GM18499 (cell line): ENCODE measurements at regions not wholly inside any gene's neighbourhood (a gene's known extent, or its start where the extent isn't known, plus 50 kb on each side); places are given as distances from the start of the nearest gene placed in this dataset.

Source experiments
- ATAC-seq: cut with Tn5 transposase; IDR thresholded peaks from one replicate; pipeline ENCODE4 v1.9.1; 2021; ENCODE audit warnings: moderate number of reproducible peaks; ENCODE audit not compliant: insufficient read depth, unreplicated experiment

DNA sequence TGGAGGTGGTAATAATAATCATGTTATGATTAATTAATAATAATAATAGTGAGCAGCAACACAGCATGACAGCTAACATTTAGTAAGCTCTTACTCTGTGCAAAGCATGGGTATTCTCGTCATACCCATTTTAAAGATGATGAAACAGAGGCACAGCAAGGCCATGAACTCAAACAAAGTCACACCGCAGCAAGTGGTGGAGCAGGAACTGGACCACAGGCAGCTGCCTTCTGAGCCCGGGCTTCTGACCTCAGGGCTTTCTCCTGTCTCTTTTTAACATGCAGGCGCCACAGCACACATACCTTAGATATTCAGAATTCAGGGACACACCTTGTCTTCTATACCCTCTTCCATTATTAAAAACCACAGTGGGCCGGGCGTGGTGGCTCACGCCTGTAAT is 50.7 kb upstream of the SPATA12 start:
- no peak for ATAC-seq

DNA sequence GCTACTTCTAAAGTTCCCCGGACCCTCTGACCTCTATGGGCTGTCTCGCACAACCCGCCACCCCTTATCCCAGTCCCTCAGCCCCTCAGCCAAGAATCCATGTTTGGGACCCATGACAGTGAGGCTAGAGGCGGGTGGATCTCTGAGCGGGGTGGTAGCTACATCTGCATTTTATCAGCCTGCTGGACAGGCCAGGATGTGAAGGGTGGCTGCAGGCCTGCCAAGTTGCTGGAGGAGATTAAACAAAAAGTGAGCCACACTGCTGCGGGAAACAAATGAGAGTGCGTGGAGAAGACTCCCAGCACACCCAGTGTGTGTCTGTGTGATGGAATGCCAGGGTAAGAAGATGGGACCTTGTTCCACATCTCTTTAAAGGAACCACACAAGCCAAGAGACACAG is 51.1 kb upstream of the SPATA12 start:
- ATAC-seq, result no peak

DNA sequence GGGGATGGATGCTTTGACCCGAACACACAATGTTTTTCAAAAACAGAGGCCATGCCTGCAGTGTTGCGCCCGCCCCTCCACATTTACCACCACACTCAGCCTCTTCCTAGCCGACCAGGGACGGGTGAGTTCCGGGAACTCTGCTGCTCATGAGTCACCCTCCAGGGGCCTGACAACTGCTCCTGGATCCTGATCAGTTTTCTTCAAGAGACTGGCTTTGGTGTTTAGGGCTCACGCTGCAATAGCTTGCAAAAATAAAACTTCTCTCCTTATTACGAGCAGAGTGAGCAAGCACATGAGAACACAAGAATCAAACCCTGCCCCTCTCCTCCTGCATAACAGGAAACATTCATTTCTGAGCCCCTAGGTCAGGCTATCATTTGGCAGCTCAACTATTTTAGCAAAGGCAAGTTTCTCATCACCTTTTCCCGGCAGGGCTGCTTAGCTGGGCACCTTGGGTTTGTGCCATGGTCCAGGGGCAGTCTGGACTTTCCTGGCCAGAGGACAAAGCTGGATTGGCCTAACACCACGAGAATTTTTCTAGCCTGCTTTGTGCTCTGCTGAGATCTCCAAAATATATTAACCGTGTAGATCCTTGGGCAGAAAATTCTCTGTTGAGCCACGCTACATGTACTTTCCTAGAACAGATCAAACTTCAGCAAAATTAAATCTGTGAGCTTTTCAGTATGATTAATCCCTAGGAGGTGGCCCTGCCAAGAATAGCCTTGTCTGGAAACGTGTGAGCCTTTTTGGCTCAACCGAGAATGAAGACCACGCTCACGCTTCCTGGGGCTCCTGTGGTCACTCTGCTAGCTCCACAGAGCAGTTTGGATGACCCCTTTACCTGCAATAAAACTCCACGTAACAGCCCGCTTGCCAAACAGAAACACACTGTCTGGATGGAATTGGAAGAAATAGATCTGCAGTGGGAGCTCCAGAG is 52.7 kb upstream of the SPATA12 start:
- no peak for ATAC-seq

DNA sequence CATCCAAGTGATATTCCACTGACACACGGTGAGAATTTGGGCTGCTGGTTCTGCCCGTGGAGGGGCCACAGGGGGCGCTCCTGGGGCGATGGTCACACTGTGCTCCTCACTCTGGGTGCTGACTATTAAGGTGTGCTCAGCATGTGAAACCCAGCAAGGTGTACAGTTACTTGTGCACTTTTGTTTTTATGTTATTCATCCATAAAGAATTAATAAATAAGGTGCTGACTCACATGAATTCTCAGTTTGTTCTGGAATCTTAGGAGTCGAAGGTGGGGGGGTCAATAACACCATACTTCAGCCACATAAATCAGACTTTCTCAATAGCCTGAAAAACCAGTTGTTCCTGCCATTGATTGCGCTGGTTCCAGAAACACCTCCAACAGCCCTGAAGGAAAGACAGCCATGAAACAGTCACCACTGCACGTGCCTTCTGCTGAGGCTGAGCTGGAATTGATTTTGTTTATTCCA is 53.5 kb upstream of the SPATA12 start:
- ATAC-seq, result no peak

DNA sequence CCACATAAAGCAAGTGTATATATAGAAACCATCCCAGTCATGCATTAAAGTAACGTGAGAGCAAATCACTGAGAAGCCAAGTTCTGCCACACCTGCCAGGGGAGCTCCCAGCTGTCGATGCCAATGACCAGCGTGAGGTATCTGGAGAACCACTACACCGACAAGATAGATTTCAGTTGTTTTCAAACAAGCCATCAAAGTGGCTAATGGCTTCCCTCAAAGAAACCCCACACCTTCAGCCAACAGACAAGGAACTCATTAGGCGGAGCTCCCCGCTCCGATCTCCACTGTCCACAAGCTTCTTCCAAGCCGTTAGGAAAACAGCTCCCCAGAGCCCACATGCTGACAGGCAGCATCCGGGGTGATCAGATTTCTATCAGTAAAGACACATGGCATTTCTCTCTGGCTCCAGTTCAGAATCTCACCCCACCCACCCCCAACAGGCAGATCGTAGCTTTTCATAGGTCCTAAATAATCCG is 54.2 kb upstream of the SPATA12 start:
- no peak for ATAC-seq

DNA sequence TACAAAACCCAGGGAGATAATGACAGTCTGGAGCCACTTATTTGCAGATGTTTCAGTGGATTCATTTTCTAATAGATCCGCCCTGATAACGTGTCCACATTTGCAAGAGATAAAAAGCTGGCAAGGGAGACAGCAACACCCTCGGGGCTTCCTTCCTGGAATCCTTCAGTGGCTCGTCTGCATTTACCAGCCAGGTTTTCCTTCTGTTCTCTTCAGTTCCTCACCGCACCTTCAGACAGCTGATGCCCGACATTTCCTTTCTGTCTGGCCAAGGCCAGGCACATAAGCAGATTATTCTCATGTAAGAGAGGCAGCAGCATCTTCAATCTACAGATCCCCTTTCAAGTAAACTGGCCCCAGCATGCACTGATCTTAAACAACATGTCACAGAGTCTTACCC is 56.2 kb upstream of the SPATA12 start:
- ATAC-seq, result no peak

DNA sequence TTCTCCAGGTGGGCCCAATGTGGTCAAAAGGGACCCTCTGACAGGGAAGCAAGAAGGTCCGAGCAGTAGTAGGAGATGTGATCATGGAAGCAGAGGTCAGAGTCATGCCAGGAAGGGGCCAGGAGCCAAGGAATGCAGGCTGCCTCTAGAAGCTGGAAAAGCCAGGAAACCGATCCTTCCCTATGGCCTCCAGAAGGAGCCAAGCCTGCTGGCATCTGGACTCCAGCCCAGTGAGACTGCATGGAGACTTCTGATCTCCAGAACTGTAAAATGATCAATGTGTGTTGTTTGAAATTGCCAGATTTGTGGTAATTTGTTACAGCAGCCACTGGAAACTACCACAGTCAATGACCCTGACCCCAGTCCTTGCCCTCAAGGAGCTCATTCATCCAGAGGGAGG is 56.8 kb upstream of the SPATA12 start:
- ATAC-seq, result no peak

DNA sequence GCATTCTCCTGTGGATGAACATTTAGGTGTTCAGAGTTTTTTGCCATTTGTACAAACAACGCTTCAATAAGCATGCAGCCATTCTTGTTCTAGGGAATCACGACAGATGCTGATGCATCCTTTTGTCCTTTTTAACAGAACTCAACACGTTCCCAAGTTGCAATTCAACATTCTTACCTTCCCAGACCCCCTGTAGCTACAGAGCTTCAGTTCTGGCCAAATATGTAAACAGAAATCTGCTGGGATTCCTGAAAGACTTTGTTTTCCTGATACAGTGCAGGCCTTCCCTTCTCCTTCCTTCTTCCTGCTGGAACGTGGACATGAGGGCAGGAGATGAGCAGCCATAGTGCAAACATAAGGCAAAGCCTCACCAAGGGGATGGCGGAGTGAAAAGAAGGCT is 59.1 kb upstream of the SPATA12 start:
- ATAC-seq, result no peak

DNA sequence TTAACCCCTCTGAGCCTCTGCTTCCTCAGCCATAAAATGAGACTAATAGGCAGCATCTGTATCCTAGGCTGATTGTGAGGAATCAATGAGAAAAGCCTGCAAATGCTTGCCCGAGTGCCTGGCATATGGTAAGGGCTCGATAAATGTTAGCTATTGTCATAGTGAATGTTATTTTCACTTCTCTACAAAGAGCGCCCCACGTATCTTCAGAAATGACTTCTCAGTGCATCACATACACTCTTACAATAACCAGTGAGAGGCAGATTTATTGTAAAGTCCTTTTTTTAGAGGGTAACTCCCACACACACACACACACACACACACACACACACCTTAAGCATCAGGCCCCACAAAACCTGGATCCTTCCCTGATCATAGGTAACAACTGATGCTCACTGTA is 60.5 kb upstream of the SPATA12 start:
- no peak for ATAC-seq

DNA sequence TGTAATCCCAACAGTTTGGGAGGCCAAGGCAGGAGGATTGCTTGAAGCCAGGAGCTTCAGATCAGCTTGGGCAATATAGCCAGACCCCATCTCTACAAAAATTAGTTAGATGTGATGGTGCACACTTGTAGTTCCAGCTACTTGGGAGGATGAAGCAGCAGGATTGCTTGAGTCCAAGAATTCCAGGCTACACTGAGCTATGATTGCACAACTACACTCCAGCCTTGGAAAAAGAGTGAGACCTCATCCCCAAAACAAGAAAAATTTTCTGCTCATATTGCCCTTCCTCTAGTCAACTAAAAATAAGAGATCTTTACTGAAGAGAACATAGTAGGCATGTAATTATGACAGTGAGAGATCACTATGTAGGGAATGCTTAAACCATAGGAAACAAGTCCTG is 60.9 kb upstream of the SPATA12 start:
- ATAC-seq, result no peak

DNA sequence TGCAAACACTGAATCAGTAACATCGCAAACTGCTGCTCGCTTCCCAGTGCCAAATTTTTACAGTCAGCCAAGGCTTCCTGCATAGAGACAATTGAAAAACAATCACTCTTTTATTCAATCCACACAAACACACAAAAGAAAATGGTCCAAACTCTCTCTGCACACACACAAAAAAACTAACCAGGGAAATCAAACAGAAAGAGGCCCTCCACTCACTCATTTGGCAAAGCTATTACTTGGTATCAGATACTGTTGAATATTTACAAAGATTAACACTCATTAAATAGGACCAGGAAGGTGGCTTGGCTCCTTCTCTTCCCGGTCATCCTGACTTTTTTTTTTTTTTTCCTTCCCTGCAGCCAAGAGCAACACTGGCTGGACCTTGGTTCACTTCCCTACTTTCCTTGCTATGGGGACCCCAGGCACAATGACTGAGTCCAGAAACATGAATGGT is 62.4 kb upstream of the SPATA12 start:
- no peak for ATAC-seq

DNA sequence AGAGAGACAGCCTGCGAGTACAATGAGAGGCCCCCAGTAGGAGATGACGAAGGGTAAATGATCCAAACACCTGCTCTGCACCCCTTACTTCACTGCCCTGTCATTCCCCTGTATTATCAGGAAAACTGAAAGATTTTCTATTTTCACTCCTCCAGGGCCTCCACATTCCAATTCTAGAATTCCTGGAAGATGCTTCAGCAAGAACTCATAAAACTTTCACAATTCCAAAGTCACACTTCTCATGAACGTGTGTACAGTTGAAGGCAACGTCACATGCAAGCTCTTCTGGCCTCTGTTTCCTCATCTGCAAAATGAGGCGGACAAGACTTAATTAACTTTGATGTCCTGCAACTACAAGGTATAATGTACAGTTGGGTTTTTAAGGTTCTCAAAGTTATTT is 62.8 kb upstream of the SPATA12 start:
- no peak for ATAC-seq

DNA sequence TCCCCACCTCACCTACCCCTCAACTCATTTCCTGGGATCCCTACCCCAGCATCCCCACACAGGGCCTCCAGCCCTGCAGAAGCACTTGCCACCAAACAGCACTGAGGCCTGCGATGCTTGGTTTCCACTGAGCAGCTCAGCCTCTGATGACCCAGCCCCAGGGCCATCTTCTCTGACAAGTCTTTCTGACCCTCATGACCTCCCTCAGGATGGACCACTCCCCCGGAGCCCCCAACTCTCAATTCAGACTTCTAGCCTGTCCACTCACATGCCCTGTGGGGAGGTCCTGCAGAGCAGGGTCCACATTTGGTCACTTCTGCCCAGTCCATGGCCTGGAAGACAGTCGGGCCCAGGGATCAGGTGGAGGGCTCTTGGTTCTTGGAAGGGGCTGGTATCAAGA is 63.4 kb upstream of the SPATA12 start:
- ATAC-seq, result no peak

DNA sequence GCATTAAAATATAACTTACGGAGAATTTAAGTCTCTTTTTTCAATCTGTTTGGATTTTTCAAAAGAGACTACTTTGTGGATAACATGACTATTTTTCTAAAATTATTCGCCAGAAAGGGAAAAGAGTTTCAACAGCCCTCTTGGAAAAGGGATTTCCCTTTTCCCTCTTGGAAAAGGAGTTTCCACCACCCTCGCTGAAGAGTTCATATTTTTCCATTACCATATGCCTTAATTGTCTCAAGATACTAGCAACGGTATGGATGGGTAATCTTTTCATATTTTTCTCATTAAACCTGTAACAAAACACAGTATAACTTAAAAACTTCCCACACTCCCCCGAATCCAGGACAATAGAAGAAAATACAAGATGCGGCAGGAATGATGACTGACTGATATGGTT is 66.1 kb upstream of the SPATA12 start:
- no peak for ATAC-seq

DNA sequence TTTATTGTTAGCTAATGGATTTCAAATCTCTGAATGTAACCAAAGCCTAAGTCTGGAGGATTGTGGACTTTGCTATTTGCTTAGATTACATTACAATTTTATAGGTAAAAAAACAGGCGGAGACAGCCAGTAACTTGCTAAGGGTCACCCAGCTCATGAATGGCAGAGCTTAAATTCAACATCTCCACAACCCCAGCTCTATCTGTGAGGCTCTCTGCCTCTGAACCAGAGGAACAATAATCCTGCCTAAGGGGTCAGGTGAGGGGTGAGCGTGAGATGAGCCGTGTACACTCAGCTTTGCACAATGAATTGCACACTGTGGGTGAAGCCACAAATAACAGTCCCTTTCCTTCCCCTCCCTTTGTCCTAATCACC is 69.8 kb upstream of the SPATA12 start:
- ATAC-seq, result no peak

DNA sequence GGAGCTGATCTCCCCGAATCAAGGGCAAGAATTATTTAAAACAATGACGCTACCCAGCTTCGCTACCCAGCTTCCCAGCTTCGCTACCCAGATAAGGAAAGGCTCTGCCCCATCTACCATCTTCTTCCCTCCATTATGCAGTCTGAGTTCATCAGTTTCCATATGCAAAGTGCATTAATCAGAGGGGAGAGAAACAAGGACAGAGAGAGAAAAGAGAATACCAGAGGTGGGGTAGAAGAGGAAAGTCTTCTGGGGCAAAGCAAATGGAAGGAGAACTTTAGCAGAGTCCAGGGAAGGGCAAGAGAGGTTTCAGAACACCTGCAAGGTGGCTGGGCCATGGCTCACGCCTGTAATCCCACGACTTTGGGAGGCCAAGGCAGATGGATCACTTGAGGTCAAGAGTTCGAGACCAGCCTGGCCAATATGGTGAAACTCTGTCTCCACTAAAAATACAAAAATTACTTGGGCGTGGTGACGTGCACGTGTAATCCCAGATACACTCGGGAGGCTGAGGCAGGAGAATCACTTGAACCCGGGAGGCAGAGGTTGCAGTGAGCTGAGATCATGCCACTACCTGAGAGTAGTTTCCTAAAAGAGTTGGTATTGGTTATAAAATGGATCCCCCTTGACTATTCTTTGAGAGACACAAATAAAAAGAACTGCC is 70.4 kb upstream of the SPATA12 start:
- no peak for ATAC-seq

DNA sequence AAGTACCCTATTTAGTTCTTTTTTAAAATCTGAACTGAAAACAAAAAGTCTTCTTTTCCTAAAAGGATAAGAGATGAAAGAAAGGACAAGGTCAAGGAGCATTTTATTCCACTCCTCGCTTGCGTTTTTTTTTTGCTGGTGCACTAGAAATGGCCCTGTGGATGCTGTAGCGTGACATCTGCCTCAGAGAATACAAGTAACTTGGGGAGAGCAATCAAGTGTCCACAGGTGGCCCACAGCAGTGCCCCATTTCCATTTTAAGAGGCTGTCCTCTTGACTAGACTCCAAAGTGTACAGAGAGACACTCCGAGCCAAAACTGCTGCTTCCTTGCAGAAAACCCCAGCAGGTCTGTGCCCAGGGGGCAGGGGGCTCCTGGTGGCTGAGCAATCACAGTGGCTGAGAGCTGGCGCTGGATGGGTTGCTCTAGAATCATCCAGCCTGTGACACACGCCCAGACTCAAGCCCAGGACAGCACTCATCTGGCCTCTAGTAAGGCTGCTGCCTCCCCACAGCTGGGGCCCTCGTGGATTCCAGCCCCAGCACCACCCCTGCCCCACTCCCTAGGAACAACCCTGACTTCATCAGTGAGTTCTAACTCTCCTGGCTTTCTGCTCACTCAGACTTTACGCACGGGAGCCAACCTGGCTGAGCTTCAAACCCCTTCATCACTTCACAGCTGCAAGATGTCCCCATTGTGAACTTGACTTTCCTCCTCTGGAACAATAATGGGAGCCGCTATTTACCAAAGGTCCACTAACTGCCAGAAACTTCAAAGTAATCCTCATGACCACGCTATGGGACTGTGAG is 71.1 kb upstream of the SPATA12 start:
- ATAC-seq, result no peak

DNA sequence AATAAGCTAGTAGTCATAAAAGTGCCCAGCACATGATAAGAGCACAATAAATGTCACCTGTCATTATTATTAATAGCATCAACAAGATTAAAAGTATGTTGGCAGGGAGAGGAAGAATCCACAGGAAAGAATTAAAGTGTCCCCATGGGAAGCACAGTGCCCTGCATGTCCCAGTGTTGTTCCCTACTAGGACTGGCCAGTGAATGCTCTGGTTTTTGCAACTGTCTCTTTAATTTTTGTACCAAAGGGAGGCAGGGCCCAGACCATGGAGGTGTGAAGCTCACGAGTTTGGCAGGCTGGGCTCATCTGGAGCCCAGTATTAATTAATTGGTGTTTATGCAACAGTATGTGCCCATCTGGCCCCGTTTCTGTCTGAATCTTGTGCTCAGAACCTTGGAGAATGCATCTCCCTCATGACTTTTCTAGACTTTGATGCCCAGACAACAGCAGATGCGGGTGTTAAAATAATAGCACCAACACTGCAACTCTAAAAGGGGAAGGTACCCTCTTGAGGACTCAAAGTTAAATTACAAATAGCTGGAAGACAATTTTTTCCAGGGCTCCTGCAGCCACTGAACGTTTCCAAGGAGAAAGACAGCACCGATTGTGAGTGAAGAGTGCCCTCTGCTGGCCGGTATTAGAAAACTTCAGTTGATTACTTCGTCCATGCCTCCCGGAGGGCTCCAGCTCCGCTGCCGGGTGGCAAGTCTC is 71.9 kb upstream of the SPATA12 start:
- no peak for ATAC-seq

DNA sequence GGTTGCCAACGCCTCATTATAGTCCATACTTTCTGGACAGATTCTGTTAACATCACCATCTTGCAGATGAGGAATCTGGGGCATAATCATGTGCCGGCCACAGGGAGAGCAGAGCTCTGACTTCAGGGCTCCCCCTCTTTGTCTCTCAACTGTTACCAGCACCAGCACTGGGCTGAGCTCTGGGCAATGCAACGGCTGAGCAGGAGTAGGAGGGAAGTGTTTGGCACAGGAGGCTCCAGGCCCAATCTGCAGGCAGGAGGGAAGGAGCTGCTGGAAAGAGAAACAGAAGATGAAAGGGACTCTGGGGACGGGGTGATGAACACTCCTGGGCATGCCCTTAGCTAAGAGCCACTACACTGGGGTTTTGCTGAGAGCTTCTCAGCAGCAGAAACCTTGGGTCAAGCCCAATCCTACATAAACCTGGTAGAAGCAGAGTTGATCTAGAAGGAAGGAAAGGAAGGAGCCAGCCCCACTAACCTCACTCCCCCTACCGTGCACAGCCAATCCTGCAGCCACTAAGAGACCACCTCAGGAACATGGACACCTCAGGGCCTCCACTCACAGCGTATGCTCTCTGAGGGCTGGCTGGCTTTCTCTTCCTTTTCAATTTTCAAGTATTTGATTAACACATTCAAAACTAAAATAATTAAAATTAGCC is 73.1 kb upstream of the SPATA12 start:
- no peak for ATAC-seq

DNA sequence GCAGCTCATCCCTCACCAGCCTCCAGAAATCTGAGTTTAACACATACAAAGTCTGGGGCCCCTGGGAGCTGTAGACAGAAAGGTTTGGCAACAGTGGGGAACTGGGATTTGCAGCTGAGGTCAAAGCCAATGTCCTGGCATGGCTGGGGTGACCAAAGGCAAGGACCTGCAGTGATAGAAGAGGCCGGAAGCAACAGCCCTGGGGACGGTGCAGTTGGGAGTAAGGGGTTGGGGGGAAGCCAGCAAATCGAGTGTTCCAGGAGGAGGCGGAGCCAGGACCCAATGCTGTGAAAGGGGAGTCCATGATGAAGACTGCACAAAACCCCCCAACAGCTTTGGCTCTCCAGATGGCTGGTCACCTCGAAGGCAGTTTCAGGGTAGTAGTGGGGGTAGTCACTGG is 74.1 kb upstream of the SPATA12 start:
- no peak for ATAC-seq
